ENCODE measurements at regions not wholly inside any gene's neighbourhood (a gene's known extent, or its start where the extent isn't known, plus 50 kb on each side); places are given as distances from the start of the nearest gene placed in this dataset.

DNA sequence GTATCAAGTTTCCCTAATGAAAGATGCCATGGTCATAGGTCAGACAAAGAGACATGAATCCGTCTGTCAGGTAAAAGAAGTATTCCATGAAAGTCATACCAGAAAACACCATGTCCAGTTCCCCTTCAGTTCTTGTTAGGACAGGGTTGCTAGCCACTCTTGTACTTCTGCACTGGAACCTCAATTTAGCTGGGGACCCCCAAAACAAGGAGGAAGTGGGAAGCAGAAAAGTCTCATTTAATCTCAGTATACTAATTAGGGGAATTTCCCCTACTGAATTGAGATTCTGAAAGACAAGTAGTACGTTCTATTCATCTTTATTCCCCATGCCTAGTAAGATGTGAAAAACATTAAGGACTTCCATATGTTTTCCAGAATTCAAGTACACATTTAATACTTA lies 1289.9 kb upstream of the B3GALT2 start:
- no peak for DNase-seq

DNA sequence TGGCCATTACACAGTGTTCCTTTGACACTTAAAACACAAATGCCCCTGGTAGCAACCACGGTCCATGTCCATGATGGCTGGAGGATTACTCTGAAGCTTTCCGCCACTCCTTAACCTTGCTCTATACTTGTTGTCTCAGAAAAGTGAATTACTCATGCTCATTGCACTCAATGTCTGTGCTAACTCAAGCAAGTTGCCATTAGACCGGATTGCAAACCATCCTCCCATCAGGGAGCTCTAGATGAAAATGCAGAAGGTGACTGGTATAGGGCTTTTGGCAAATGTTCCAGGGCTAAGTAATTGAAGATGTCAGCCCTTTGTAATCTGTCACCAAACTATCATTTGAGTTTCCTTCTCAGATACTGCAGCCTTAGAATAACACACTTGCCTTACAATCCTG lies 1288.3 kb upstream of the B3GALT2 start:
- DNase-seq, result no peak

DNA sequence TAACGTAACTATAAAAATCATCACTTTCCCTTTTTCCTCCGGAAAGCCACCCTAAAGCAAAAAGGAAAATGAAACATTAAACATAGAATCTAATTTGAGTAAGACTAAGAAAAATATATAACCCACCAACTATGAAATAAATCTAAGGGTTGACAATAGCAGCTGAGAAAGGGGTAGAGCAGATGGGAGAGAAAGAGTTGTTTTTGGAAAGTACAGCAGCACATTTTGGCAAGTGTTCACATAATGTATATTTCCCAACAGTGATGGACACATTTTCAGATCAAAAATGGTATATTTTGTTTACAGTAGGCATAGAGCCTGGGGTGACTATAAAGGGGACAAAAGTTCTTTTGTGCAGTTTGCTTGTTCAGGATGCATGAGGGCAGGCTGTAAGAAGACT lies 1287.4 kb upstream of the B3GALT2 start:
- DNase-seq, result no peak

GRCh38 chr1:194469282-194469681 lies 1282.9 kb upstream of the B3GALT2 start:
- DNase-seq, result no peak

GRCh38 chr1:194466706-194467105 lies 1280.3 kb upstream of the B3GALT2 start:
- DNase-seq, result no peak

DNA sequence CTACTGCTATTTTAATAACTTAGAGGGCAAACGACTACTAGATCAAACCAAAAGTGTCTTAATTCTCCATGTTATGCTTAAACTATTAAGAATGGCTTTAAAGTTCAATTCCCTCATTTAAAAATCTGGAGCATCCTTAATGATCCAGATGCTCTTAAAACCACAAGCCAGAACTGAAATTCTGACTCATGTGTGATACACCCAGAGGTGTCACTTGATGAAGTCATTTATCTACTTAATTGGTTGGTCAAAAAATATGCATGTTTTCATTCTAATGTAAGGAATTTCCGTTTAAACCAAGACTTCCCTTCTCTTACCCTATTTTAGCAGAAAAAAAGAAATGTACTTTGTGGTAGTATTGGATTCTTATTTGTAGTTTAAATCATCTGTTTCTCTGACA lies 1261.2 kb upstream of the B3GALT2 start:
- no peak for DNase-seq

DNA sequence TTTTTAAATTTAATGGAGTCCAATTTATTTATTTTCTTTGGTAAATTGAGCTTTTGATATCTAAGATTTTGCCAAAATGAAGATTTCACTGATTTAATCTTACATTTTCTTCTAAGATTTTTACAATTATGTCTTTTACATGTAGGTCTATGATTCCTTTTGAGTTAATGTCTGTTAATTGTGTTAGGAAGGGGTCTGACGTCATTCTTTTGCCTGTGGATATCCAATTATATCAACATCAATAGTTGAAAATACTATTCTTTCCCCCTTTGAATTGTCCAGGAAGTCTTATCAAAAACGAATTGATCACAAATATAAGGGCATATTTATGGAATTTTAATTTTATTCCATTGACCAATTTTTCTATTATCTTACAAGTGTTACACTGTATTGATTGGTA lies 1258.8 kb upstream of the B3GALT2 start:
- DNase-seq, result no peak

DNA sequence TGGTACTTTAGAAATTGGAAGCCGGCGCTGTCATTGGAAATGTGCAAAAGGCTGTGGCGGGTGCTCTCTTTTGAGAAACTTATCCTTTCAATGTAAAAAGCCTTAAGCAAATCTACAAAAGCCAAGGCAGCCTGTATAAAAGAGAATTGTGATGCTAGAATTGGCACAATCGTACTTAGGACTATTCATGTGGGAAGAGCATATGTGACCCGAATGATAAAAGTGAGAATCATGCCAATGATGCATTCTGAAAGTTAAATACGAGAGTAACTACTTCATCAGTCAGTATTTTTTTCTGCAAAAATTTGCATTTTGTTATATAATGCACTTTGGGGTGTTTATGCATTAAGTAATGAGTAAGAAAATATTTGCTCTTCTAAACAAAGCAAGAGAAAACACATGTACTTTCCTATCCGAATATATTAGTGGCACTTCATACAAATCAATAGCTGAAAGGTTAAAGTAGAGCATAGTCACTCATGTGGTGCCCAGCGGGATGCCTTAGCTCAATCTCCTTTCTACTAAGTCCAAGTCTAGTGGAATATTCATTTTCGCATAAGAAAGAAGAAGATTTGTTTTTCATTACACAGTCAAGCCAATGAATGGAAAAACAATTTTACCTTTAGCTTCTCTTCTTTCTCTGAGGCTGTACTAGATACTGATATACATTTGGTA lies 1256.6 kb upstream of the B3GALT2 start:
- DNase-seq, result no peak

- DNase-seq, result no peak
Measured at GRCh38 chr1:194437135-194437534, 1250.7 kb upstream of the B3GALT2 start.

DNA sequence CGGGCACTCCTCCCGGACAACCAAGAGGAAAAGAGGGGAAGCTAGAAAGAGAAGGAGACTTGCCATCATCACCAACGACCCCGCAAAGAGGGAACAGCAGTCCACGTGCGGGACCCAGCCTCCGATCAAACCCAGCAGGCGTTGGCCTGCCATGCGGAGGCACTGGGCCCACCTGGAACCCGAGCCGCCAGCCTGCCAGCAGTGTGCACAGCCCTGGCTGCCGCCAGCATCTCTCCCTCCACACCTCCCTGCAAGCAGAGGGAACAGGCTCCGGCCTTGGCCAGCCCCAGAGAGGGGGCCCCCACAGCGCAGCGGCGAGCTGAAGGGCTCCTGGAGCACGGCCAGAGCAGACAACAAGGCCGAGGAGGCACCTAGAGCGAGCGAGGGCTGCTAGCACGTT lies 1244.7 kb upstream of the B3GALT2 start:
- DNase-seq, result no peak

GRCh38 chr1:194420706-194421105 lies 1234.3 kb upstream of the B3GALT2 start:
- DNase-seq, result no peak

DNA sequence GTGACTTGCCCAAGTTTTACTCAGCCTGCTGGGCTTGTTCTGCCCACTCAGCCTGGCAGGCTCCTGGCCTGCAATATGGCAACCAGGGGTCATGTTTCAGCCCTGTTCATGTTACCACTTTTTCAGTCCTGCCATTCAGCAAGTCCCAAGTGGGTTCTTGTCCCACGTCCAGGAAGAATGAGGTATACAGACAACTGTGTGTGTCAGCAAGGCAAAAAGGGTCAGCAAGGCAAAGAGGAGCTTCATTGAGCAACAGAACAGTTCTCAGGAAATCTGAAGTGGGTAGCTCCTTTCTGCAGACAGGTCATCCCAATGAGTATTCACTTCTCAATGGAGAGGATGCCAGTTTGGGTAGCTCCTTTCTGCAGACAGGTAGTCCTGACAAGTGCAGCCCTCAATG lies 1233.3 kb upstream of the B3GALT2 start:
- no peak for DNase-seq

DNA sequence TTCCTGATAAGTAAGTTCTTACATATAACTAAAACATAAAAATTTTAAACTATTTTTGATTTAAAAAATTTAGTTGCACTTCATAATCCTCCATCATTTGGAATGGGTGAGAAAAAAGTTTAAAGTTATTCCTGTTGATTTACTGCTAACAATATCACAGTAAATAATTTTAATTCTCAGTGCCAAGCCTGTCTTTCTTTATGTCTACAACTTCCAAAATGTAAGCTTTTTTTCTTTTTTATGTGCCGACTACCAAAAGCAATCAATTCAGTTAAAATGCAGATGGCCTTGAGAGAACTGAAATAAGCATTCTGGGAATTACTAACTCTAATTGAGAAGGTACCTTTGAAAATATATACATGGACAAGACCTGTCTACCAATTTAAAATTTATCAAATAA lies 1224.3 kb upstream of the B3GALT2 start:
- no peak for DNase-seq

DNA sequence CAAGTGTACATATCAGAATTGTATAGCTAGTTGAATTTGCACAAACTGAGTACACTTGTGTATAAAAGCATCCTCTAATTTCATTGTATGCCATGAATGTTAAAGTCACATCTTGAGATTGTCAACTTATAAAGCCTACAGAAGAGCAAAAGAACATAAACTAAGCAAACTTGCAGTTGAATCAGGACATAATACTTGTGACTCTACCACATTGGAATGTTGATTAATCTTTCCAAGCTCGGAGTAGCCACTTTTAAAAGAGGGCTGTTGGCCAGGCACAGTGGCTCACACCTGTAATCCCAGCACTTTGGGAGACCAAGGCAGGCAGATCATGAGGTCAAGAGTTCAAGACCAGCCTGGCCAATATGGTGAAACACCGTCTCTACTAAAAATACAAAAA lies 1220.8 kb upstream of the B3GALT2 start:
- DNase-seq, result peak; percentile 11

GRCh38 chr1:194394676-194395075 lies 1208.3 kb upstream of the B3GALT2 start:
- no peak for DNase-seq

GRCh38 chr1:194387531-194387930 lies 1201.1 kb upstream of the B3GALT2 start:
- no peak for DNase-seq

DNA sequence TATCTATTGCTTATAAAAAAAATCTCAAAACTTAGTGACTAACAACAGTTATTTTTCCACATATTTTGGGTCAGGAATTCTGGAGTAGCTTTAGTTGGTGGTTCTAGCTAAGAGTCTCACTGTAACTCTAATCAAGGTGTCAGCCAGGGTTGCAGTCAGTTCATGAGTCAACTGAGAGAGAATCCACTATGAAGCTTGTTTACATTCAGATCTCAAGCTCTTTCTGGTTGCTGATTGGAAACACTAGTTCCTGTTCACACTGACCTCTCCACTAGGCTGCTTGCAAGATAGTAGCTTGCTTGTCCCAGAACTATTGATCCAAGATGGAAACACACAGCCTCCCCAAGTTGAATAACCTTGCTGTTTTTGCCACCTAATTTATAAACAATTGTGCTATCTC lies 1192.1 kb upstream of the B3GALT2 start:
- DNase-seq, result no peak

DNA sequence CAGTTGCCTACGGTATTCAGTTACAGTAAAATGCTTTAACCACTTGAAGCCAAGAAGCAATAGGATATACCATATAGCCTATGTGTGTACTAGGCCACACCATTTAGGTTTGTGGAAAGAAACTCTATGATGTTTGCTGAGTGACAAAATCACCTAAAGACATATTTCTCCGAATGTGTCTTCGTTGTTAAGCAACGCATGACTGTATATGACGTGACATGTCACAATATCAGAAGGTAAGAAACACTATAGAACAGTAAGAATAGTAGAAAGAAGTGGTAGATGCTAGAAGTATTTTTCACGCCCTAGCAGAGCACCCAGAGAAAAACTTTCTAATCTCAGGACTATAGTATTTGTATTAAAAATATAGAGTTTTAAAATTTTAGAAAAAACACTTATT lies 1188.2 kb upstream of the B3GALT2 start:
- DNase-seq, result no peak

GRCh38 chr1:194372266-194372665 lies 1185.9 kb upstream of the B3GALT2 start:
- DNase-seq, result no peak

GRCh38 chr1:194369622-194370021 lies 1183.2 kb upstream of the B3GALT2 start:
- DNase-seq, result no peak

GRCh38 chr1:194369060-194369459 lies 1182.6 kb upstream of the B3GALT2 start:
- no peak for DNase-seq

DNA sequence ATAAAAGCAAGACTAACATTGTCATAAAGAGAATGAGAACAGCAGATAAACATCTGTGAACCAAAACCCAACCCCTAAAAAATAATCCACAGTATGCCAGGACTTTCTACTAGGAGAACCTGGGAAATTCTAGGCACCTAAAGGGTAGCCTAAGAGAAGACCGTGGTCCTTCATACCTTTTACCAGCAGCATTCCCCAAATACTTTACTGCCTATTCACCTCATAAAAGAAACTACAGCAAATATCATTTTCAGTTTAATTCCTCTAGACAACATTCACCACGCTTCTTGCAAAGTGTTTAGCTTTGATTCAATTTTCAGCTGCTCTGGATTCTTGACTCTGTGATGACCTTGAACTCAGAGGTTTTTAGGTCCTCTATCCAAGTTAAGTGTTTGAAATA lies 1180.7 kb upstream of the B3GALT2 start:
- DNase-seq, result peak; percentile 16

- no peak for DNase-seq
Measured at GRCh38 chr1:194366705-194367104, 1180.3 kb upstream of the B3GALT2 start.

DNA sequence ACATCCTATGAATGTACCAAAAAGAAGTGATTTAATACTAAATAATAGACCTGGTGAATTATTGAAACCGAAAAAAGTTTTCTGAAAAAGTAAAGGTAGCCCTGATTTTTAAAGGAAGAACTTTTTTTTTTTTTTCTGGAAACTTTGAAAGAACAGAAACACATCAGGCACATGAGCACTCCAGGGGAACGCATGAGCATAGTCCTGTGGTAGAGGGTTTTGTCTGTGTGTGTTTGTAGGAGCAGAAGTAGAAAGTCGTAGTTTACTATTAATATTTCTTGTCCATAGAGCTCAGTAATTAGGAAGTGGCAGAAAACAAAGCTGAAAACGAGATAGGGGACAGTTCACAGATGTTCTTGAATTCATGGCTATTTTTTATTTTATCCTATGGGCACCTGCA lies 1175.9 kb upstream of the B3GALT2 start:
- DNase-seq, result no peak

GRCh38 chr1:194361374-194362131 lies 1175.1 kb upstream of the B3GALT2 start:
- DNase-seq, result no peak
